NCI-H2081 (cell line): ENCODE measurements at regions not wholly inside any gene's neighbourhood (a gene's known extent, or its start where the extent isn't known, plus 50 kb on each side); places are given as distances from the start of the nearest gene placed in this dataset.

ENCODE experiments used
- DNase-seq, 2 experiments: peaks; one replicate each; lab custom pipeline; 2025; lab: John Stamatoyannopoulos, UW

DNA sequence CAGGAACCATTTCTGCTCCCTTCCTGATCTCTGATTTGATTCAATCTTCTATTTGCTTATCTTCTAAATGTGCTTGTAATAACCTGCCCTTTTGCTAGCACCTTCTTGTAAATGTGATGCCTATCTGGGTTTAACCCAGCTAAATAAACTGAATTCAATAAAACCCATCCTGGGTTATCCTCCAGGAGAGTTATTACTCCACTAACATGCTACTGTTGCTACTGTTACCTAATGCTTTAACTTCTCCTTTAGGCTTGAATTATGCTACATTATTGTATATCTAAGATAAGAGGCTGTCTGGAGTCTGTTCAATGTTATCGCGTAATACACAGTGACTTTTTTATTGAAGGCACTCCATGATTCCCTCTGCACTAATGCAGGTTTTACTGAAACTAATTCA lies 206.5 kb upstream of the CTAGE1 start:
- DNase-seq: no peak

DNA sequence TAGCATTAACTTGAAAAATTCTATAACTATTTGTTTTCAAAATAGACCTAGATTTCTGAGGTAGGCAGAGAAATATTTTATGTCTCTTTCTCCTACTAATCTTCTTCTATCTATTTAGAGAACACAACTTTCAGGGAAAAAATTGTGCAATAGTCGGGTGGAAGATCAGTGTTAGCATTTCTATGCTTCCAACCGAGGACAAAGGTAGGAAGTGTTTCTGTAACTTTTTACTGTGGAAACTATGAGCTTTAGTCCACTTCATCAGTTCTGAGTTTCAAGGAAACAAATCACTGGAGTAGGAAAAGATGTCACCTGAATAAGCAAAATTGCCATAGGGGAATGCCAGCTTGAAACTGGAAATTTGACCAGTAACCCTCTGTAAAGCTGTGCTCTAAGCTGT lies 207.7 kb upstream of the CTAGE1 start:
- no peak for DNase-seq

DNA sequence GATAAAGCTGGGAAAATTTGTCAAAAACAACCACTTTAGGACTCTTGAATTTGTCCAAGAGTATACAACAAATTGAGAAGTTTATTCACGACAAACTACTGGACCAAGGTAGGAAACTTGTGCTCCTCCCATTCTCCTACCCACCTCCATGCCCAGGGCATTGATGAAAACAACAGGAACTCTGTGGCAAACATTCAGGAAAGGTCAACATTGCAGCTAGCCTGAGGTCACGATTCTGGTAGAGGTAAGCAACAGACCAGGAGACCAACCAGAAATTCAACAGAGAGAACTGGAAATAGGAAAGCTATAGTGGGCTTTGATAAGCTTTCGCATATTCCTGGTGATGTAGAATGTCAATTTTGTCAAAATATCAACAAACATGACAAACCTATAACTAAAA lies 209.1 kb upstream of the CTAGE1 start:
- DNase-seq: no peak

DNA sequence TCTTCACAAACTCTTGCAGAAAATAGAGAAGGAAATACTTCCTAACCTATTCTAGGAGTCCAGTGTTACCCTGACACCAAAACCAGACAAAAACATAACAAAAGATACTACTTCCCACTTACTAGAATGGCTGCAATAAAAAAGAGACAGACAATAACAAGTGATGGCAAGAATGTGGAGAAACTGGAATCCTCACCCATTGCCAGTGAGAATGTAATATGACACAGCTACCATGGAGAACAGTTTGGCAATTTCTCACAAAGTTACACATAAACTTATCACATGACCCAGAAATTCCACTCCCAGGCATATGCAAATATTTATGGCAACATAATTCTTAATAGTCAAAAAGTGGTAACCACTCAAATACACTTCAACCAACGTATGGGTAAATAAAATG lies 209.8 kb upstream of the CTAGE1 start:
- no peak for DNase-seq

DNA sequence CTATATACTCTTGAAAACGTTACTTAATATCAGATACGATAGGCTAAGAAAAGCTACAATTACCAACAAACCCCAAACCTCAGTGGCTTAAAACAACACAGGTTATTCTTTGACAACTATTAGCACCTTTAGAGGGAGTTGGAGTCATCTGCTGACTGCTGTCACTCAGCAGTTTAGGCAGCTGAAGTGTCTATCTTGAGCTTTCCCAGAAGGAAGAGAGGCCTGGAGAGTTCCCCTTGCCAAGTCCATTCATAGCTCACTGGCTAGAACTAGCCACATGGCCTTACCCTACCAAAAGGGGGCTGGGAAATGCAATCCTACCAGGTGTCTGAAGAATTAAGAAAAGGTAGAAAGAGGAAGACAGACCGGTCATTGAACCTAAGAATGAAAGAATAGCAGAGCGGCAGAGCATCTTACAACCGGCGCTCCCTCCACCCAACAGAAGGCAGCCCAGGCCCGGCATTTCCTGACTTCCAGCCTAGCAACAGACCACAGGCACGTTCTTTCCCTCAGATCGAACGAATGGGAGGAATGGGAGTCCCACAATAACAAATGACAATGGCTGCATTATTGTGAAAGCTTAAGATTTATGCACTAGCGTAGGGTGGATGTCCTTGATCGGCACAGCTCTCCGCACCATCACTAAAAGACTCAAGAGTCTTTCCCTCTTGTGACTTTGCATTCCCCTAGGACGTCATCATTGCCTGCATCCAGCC lies 211.2 kb upstream of the CTAGE1 start:
- DNase-seq: no peak

DNA sequence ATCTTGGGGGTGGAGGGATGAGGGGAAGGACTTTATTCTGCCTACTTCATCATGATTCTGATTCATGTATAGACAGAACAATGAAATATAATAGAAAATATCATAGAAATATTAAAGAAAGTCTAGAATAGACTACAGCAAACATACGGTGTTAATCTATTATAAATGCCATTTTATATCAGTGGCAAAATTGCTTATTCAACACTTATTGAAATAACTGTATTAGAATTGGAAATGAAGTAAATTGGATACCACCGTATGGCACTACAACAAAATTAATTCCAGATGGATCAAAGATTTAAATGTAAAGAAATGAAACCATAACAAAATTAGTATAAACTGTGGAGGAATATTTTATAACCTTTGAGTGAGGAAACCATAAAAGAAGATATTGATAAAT lies 213.3 kb upstream of the CTAGE1 start:
- DNase-seq: no peak

DNA sequence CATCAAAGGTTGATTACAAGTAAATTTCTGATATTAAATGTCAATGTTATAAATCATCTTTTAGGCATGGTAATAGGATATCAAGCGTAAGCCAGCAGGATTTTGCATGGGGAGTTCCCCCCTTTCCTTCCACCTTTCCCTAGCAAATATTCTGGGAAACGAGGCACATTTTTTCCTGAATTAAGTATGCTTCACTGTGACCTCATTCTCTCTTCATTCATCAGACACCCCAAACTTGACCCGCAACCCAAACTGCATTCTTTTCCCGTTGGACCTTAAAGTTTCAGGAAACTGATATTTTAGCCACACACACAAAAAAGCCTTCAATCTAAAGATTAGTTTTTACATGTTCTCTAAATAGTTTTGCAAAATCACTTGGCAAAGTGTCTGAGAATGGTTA lies 214.5 kb upstream of the CTAGE1 start:
- no peak for DNase-seq

DNA sequence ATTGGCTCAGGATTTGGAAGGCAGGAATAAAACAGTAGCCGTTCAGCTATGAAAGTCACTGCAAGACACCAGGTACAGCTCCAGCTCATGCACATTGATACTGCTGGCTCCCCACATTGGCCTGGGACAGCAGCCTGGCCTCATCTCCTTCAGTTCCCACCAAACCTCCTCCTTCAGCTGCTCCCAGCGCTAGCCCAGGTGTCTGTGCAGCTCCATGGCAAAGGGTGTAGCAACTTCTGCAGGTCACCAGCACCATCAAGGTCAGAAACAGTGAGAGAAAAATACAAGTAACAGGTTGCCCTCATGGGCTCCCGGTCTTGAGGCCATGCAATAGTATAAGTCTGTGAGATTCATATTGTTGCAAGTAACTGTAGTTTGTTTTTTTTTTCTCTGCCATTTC lies 216.7 kb upstream of the CTAGE1 start:
- DNase-seq: no peak

DNA sequence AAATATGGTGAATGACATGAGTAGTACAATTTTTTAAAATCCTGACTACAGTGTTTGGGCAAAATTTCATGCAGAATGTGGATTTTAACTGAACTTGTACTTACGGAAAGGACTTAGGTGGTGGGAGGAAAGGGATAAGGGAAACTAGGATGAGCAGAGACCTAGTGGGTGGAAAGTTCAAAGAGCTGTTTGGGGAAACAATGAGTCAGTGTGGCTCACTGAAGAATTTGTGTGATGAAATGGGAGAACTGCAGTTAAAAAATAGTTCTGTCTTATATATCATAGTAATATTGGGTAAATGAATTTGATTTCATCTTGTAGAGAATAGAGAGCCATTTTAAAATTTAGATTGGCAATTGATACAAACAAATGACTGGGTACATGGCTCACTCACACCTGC lies 220.1 kb upstream of the CTAGE1 start:
- DNase-seq: no peak

DNA sequence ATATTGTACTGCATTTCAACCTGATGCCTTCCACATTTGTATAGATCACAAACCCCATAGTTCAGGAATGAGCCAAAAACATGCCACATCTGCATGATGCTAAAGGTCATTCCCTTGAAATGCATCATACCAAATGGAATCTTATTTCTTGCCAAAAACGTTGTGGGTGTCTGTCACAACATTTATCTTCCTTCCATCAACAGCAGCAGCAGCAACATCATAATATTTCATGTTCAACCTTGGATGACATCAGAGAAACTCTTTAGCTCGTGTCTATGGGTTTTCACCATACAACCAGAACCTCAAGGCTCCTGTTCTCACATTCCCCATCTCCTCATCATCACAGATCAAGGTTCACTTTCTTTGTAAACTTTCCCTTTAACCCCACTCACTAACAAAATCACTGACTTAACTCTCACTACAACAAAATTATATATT lies 221.3 kb upstream of the CTAGE1 start:
- DNase-seq: no peak

DNA sequence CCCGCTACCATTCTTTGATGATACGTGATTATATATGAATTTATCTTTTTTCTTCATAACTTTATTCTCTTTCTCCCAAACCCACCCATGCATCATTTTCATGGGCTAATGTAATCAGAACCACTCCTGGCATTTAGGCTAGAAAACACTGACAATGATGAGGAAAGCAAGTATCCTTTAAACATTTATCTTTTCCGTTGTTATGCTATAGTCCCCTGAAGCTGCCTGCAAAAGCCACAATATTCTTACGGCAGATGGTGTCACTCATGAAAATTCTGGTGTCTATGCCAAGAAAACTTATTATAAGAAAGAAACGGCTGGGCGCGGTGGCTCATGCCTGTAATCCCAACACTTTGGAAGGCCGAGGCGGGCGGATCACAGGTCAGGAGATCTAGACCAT lies 221.8 kb upstream of the CTAGE1 start:
- no peak for DNase-seq

DNA sequence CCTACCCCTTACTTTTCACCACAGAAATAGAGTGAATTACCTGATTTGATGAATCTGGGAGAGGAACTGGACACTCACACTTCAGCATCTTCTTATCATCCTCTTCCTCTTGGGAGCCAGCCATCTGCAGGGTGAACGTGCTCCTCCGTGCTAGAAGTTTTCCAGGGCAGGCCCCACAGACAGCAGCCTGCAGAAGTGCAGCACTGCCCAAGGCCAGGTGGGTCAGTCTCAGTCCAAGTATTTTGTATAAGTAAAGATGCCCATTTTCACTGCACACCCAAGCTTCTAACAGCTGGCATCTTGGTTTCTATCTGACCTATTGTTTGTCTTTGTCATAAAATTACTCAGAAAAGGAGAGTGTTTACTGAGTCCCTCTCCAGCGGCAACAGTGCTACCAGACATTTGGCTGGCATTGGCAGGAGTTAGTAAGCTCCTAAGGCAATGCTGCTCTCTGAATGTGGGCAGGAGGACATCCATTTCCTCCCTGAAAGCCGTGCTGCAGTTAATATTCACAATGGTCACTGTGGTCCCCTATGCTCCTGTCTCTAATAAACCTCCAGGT lies 222.6 kb upstream of the CTAGE1 start:
- DNase-seq: no peak

DNA sequence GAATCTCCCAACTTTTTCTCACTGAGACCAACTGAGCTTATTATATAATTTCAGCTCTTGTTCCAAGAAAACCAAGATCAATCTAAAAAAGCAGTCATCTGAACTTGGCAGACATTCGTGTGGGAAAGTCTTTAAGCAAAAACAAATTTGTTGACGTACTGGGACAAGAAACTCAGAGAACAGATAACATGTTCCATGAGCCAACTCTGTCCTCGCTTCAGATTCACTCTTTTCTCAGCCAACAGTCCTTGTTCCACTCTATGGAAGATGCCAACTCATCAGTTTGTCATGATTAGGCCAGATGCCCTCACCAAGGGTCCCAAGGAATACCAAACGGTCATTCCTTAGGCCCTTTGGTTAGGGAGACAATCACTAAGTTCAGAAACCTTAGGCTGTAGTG lies 224.2 kb upstream of the CTAGE1 start:
- DNase-seq: no peak

DNA sequence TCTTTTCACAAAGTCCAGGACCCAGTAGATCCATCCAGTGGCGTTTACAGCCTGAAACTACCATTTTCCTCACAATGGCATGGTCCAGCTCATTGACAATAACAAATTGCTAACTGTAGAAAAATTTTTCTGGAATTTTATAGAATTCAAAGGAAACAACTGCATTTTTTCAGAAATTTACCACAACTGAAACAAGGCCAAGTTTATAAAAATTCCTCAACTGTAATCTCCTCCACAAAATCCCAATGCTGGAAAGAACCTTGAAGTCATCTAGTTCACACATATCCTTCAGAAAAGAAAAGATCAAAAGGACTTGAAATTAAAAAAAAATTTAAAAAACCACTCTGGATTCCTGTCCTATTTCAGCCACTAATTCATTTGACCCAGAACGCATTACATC lies 226.0 kb upstream of the CTAGE1 start:
- DNase-seq: no peak

DNA sequence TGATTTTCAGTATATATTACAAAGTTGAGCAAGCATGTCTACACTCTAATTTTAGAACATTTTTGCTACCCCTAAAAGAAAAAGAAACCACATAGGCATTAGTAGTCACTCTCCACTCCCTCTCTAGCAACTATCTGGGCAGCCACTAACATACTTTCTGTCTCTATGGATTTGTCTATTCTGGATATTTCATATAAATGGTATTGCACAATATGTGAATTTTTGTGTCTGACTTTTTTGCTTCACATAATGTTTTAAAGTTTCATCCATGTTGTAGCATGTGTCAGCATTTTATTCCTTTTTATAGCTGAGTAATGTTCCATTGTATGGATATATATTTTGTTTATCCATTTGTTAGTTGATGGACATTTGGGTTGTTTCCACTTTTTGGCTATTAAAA lies 232.5 kb upstream of the CTAGE1 start:
- DNase-seq: no peak

DNA sequence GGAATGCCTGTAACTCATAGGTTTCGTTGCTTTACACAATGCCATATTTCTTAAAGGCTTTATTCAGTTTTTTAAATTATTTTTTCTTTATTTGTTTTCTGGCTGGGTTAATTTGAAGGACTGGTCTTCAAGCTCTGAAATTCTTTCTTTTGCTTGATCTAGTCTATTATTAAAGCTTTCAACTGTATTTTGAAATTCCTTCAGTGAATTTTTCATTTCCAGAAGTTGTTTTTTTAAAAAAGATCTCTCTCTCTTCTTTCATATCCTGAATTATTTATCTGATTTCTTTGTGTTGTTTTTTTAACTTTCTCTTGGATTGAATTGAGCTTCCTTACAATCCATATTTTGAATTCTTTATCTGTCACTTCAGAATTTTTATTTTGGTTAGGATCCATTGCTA lies 239.9 kb upstream of the CTAGE1 start:
- DNase-seq: no peak

DNA sequence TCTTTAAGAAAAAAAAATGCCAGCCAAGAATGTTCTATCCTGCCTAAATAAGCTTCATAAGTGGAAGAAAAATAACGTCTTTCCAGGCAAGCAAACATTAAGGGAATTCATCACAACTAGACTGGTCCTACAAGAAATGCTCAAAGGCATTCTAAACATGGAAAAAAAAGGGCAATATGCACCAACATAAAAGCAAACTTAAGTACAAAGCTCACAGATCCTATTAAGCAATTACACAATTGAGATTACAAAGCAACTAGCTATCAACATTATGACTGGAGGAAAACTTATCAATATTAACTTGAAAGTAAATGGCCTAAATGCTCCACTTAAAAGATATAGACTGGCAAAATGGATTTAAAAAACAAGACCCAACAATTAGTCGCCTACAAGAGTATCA lies 240.6 kb upstream of the CTAGE1 start:
- DNase-seq: no peak

DNA sequence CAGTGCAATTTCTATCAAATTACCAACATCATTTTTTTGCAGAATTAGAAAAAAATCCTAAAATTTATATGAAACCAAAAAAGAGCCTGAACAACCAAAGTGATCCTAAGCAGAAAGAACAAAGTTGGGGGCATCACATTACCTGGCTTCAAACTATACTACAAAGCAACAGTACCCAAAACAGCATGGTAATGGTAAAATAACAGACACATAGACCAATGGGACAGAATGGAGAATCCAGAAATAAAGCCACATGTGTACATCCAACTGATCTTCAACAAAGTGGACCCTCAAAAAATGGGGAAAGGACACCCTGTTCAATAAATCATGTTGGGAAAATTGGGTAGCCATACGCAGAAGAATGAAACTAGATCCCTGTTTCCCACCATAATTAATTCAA lies 245.7 kb upstream of the CTAGE1 start:
- DNase-seq: no peak

DNA sequence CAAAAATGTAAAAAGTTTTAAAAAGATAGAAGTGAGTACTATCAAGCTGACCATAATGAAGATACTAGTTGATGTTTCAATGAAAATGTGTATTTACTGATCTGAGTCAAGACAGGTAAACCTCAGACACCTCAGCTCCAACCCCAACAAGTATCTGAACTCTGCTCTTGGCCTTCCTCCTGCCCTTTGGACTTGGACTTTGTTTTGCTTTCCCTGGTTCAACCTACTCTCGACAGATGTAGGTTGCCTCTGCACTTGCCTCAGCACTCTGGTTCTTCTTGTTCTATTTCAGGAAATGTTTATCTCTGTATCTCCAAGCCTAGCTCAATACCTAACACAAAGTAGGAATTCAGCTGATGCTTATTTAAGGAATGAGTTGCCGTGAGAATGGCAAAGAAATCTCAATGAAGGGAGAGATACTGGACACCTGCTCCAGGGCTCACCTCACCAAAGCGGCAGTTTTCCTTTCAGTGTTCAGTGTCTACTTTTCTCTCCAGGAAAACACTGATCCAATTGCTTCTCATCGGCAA lies 248.8 kb upstream of the CTAGE1 start:
- no peak for DNase-seq

DNA sequence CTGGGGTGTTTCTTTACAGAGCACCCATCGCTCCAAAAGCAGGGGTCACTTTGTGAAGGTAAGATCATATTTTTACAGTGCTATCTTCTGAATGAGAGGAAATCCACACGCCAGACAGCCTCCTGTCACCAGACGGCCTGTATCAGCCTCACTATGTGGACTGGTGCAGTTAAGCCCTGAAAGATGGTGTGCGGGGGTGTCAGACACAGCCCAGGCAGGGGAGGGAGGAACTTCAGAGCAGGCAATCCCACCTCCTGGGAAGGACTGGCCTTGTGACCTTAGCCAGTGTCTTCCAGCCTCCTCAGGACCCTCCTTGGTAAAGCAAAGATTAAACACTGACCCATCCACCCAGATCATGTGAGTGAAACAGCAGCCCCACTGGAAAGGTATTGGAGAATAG lies 249.4 kb upstream of the CTAGE1 start:
- no peak for DNase-seq

DNA sequence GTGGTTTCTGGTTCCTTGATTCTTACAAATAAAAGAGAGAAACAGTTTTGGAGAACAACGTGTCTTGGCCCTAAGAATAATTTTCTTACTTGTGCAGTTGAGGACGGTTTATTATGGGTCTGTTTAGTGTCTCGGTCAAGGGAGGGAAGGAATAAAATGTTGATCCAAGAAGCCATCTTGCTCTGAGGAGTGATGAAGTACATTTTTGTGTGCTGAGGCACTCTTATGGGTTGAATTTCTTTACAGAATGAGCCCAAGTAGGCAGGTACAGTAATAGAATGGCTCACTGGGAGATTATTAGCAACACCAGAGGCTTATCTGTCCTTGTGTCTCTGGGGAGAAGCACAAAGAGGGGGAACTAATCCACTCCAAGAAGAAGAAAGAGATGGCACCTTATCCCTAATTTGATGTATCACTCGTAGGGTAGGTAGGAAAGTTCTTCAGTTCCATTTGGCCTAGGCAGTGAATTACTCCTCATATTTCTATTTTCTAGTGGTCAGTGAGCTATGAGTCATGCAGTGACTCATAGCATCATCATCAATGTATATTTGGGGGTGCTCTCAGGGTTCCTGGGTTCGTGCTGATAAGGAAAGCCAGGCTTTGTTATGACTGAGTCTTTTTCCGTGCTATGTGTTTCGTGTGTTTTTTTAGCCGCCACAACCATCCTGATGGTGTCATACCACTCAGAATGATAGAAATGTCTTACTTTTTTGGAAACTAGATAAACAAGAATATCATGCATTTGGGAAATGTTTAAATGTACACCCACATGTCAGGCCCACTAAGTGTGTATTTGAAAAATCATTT lies 250.1 kb upstream of the CTAGE1 start:
- DNase-seq: no peak

DNA sequence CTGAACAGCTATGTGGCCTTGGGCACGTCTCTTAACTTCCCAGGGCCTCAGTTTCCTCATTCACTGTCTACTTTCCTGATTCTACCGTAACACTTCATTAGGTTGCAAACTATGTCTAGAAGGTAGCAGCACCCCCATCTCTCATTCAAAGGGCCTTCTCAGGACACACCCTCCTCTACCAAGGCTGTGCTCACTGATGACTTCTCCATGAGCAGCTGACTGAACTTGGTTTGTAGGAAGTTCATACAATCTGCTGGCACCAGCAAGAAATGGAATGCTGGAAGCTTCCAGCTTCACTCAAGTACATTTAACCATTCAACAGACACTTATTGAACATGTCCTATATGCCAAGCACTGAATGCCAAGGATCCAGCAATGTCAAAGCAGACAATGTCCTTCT lies 250.8 kb upstream of the CTAGE1 start:
- no peak for DNase-seq

DNA sequence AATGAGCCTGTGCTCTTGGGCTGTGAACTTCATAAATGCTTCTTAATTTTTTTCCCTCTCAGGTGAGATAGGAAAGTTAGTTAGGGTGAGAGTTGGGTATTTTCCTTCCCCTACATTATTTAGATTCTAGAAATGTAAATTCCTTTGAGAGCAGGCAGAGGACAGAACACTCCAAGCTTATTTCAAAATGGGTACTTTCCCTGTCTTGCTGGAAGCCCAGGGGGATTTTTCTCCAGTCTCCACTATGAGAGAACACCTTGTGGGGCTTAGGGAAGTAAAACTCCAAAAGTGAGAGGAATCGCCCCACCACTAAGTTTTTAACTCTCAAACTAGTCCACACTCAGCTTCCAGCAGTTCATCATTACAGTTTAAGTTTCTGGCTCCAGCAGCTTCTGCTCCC lies 253.2 kb upstream of the CTAGE1 start:
- DNase-seq: no peak
